GM21381 (cell line): ENCODE measurements at regions not wholly inside any gene's neighbourhood (a gene's known extent, or its start where the extent isn't known, plus 50 kb on each side); places are given as distances from the start of the nearest gene placed in this dataset.
"Not testable (repeated sequence)": the region's sequence is repeated elsewhere in the genome, so short reads cannot be mapped to it uniquely, and the experiment has no call there.

ENCODE experiments used
- ATAC-seq: cut with Tn5 transposase; IDR thresholded peaks from one replicate; pipeline ENCODE4 v1.9.1; 2021; ENCODE audit warnings: mild to moderate bottlenecking, moderate library complexity; ENCODE audit not compliant: unreplicated experiment

DNA sequence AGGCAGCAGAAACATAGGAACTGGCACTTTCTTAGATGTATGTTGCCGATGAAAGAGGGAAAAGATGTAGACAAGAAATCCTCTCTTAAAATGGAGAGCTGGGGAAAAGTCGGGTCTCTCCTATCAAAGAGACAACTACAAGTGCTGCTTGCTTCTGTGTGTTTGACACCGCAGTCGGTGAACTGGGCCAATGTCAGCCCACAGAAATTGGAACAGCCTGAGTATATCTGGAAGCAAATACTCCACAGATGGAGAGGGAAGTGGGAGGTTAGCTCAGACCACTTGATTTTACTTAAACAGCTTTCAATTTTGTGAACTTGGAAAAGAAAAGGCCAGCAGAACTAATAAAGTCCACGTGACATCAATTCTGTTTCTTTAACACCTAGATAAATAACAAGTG lies 230.9 kb upstream of the FAT1 start:
- ATAC-seq, result no peak

DNA sequence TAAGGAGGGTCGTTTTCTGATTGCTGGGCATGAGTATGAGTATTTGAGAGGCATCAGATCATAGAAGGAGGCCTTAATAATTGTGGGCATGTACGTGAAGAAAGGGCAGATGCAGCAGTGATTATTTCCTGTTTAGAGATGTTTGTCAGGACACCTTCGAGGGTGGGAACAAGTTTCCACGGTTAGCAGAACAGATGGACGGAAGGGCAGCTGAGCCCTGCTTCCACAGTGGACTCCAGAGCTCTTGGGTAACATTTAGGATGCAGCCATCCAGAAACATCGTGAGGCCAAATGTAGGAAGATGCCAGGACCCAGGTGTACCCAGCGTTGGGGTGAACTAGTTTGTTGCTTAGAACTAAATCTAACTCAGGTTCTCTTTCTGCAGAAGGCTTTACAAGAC lies 231.3 kb upstream of the FAT1 start:
- ATAC-seq, result no peak

DNA sequence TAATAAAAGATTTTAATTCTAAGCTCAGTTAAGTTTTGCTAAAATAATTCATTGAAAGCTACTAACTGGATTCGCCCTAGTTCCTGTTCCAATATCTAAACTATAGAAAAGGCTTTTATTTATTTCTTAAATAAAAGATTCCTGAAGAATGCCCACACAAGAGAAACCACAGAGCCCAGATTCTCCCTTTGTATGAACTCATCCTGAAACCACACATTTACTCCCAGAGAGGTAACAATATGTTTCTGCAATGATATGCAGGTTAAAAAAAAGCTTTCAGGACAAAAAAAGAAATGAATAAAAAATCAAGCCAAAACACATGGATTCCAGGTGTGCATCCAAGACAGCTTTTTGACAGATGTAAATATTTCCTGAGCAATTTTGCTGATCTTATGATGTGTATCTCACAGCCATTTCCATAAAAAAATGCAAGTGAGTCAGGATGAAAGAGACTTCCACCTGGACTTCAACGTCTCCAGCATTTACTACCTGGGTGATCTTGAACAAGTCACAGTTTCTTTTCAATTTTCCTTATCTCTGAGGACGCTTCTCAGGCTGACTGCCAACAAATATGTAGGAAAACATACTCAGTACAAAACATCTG lies 234.4 kb upstream of the FAT1 start:
- ATAC-seq, result no peak

DNA sequence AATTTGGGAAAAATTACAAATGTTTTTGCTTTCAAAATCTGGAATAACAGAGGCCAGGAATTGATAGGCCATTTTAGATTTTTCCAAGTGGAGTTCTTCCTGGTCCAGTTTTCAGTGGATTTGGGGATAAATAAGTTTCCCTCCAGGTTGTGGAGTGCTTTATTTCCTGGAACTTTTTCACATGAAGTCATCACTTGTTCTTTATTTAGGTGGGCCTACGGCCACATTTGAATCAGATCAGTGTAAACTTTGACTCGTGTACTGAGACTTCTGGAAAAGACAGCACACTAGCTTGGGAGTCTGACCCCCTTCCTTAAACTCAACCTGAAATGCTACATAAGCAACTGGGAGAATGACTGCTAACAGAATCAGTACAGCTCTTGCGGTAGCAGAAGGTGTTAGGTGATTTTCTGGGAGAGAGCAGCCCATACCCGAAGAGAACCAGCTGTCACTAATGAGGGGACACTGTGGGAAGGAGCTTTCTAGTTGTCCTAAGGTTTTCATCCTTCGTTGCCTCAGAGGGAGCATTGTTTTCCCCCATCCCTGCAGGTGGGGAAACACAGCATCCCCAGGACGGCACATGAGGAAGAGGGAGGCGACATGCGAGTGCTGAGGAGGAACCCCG lies 235.2 kb upstream of the FAT1 start:
- ATAC-seq, result no peak

DNA sequence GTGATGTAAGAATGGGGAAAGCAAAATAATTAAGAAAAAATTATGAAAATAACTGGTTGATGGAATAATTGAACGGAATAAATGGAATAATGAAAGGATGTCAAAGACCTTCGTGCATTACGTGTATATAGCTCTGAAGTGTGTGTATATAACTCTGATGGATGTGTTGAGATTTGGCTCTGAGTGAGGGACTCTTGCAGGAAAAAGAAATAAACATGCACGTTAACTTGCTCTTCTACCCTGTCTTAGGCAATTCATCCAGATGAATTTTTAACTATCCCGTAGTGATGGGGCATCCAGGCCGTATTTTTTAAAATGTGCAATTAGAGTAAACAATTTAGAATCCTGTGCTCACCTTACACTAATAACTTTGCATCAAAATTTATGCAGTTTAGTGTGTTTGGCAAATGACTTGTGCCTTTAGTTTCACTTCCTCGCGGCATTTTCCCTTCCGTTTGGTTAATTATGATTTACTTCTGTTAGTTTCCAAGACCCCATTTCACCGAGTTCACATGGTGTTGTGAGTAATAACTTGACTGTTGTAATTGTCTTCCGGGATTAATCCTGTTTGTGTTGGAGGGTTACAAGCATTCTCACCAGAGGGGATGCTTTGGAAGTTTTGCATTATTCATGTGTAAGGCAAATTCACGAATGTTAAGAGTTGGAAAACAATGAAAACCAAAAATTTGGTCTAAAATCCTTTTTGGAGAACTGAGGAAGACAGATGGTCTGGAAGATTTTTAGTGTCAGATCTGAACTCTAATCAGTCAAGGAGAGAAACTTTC lies 256.5 kb upstream of the FAT1 start:
- no peak for ATAC-seq

DNA sequence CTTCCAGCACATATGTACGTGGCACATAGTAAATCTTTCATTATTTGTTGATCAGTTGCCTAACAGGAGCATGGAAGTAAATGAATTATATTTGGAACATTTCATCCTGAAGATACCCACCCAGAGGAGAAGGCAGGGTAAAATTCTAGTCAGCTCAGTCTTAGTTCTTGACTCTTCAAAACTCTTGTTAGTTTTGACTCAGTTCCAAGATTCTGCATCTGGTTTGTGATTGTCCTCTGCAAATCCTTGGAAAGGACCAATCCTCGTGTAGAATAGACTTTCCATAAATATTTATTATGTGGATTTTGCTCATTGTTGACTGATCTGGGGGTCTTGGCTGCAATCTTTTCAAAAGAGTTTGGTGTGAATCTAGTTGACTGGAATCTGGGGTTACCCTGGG lies 257.5 kb upstream of the FAT1 start:
- no peak for ATAC-seq

DNA sequence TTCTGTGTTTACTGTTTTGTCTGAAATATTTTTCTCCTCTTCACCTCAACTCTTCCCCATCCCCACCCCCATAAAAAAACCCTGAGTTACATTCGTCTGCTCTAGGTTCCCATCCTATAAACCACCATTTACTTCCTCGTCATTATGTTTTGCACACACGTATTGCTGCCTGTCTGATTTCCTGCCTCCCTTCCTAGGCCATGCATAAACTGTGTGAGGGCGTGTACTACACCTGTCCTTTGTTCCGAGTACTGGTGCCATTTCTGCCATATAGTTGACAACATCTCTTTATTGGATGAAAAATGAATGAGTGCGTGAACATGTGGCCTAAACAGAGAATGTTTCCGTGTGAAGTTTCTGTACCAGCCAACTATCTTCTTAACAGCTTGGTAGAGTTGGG lies 258.5 kb upstream of the FAT1 start:
- no peak for ATAC-seq

DNA sequence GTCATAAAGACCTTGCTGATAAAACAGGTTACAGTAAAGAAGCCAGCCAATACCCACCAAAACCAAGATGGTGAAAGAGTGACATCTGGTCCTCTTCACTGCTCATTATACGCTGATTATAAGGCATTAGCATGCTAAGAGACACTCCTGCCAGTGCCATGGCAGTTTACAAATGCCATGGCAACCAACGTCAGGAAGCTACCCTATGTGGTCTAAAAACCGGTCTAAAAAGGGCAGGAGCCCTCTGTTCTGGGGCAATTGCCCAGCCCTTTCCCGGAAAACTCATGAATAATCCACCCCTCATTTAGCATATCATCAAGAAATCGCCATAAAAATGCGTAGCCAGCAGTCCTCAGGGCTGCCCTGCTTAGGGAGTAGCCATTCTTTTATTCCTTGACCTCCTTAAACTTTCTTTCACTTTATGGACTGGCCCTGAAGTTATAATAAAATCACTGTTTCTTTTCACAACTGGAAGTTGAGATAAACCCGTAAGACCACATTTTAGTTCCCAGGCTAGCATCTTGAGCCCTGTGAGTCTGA lies 260.5 kb upstream of the FAT1 start:
- ATAC-seq, result no peak

DNA sequence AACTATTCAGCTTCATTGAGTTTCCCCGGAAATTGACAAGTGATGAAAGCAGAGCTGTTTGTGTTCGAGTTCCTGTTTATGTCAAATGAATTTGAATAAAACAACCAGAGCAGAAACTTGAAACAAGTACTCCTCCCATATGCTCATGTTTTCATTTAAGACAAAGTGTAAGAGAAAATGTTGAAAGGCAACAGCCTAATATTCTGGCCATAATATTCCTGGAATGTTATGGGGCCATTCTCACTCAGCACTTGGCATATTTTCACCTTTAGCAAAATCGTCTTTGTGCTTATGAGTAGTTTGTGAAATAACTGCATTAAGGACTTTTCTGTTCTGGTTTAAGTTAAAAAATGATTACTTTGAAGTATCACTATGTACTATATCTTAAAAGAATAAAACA lies 276.0 kb upstream of the FAT1 start:
- no peak for ATAC-seq

DNA sequence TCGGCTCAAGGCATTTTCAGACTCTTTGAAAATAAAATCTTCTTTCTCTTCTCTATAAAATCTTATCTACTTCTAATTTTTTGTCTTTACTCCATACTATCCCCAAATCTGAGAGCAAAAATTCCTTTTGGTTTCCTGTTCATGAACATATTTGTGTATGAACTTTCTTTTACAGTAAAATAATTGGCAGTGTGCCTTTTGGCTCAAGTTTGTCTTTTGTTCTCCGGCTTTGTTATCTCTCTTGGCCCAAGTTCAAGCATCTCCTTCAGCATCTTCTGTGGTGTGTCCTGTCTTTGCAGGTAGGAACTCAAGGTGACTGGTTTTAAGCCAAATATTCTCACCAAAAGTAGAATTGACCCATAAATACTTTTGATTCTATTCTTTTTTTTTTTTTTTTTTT lies 276.6 kb upstream of the FAT1 start:
- ATAC-seq, result no peak

DNA sequence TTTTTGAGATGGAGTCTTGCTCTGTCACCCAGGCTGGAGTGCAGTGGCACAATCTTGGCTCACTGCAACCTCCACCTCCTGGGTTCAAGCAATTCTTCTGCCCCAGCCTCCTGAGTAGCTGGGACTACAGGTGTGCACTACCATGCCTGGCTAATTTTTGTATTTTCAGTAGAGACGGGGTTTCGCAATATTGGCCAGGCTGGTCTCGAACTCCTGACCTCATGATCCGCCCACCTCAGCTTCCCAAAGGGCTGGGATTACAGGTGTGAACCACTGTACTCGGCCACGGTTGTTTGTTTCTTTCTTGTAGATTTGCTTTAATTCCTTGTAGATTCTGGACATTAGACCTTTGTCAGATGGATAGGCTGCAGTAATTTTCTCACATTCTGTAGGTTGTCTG lies 278.5 kb upstream of the FAT1 start:
- ATAC-seq, result not testable (repeated sequence)

DNA sequence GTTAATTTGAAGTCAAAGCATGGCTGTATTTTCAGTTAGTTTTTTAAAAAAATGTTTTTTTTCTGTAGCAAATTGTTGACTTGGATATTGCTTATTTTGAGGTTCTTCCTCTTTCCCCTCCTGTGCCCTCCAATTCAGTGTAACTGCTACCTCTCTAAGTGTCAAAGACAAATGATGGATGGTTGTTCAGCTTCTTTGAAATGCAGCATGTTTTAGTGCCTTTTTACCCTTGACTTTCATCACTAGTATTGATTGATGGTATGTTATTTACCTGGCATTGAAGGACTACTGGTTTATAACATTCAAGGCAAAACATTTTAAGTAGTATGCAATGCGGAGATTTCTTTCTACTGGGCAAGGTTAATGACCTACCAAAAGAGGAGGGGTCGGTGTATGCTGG lies 281.0 kb upstream of the FAT1 start:
- no peak for ATAC-seq

DNA sequence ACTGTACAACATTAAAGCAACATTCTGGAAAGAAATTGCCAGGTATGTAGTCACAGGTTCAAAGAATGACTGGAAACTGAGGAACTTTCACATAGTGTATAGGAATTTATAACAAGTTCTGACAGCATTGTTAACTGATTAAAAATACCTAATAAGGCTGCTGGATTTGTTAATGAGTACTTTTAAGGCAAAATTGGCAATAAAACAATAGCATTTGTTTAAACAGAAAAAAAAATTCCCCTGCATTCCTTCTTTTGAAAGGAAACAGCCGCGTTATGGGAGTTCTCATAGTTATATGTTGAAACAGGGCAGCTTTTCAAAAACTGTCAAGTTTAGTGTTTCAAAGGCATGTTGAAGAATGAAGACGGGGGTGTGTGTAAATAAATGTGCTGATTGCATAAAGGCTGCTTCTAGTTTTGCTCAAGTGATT lies 282.5 kb upstream of the FAT1 start:
- ATAC-seq, result no peak

DNA sequence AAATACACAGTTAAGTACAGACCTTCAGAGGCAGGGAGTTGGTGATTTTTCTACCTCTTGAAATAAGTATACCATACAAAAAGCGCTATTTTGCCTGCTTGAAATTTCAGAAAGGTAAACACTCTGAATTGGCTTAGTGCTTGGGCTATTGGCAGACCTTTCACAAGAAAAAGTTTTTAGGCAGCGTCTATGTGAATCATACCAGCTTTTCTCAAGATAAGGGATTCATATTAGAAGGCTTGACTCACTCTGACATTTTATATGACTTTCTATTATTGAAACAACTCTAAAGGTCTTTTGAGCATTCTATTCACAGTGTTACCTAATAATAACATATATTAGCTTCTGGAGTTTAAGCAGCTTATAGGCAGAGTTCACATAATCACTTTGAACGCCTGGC lies 286.4 kb upstream of the FAT1 start:
- ATAC-seq, result no peak

DNA sequence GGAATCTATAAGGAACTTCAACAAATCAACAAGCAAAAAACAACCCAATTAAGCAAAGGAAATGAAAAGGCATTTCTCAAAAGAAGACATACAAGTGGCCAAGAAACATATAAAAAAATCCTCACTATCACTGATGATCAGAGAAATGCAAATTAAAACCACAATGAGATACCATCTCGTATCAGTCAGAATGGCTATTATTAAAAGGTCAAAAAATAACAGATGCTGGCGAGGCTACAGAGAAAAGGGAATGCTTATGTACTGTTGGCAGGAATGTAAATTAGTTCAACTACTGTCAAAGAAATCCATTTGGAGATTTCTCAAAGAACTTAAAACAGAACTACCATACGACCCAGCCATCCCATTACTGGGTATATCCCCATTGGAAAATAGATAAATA lies 292.4 kb upstream of the FAT1 start:
- no peak for ATAC-seq

DNA sequence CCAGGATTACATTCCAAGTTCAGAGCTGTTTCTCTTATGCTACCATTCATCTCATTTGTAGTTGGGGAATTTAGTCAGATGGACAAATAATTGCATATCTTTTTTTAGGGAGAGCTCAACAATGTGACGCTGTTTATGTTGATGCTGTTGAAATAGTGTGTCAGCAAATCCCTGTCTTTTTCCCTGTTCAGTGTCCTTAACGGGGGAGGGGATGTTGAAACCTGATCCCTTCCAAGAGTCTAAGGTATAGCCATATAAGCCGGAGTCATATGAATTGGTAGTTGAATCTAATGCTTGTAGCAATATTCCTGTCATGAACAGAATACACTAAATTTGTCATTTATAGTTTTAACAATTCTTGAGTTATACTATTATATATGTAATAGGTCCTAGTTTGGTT lies 293.5 kb upstream of the FAT1 start:
- ATAC-seq, result no peak

DNA sequence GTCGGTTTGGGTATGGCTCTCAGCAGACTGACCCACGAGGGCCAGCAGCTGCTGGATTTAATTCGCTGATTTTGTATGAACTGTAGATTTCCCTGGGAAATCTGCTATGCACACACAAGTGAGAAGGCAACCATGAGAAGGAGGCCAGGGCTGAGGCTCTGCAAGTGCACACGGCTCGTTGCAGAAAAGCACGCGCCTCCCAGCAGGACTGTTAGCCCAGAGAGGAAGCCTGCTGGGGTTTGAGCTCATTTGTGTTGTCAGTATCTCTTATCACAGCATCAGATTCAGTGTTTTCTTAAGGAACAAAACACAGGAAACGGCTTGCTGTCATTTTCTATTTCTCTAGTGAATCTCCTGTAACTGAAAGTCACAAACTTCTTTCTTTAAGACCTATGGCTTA lies 296.2 kb upstream of the FAT1 start:
- ATAC-seq, result no peak

DNA sequence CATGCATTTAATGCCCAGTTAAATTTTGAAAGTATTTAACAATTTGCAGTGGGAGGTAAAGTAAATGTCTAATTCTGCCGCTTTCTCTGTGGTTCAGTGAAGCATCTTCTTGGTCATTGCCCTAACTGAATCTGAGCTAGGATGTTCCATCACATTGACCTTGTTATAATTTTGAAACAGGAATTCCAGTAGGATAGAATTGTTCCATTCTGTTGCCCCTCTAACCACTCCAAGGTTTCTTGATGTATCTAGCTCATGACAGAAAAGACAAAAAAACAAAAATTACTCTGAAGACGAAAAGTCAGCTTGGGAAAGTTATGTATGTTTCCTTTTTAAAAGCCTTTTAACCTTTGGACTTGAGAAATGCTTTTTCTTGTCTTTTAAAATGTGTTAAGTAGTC lies 297.0 kb upstream of the FAT1 start:
- ATAC-seq, result no peak

DNA sequence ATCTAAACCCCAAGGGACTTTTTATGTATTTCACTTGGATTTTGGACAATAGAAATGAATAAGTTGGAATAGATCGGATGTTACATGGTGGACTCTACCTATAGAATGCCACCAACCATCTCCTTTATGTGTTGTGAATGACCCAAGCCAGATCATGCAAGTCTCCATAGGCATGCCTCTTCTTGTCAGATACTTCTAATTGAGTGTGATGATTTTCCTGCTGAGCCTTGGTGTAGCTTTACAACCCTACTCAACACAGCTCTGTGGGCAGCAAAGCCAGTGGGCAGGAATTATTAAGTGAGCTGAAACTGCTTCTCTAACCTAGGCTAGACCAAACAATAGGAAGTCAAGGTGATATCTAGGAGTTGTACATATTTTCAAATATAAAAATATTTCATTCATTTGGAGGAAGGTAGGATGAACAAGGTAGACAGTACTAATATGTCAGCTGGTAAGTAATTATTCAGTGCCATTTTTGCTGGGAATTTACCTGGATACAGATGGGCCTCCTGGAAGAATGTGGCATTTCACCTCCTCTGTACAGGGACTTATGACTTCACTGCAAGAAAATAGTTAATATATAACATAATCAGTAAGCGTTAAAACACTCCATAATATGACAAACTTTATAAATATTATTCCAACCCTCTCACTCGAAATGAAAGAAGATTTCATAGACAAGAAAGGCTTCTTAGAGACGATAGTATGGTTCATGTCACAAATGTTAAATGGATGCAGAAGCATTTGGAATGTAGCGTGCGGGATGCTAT lies 298.0 kb upstream of the FAT1 start:
- no peak for ATAC-seq

DNA sequence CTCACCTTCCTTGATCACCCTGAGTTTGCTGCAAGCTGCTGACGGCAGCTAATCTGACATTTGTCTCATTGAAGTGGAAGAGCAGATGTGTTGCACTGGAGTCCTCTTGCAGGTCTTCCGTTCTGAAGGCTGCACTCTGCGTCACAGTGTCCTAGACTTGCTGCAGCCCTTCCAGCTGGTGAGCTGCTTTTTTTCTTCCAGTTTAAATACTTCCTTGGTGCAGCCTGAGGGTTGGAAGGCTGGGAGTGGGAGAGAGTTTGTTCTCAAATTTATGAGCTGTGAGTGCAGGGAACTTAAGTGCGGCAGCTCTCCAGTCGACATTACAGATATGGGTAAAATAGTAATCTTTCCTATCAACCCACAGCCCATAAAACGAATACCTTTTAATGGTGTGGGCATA lies 303.6 kb upstream of the FAT1 start:
- no peak for ATAC-seq

DNA sequence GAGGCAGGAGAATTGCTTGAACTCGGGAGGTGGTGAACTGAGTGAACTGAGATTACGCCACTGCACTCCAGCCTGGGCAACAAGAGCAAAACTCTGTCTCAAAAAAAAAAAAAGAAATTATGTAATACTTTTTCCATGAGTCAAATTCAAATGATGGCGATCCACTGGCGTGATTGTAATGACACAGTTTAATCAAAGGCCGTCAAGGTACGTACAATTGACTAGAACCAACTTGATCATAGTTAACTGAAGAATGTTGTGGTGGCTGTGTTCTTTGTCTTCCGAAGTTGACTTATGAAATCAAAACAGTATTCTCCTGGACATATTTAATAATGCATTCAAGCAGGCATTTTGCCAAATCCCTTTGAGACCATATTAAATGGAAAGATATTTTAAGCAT lies 318.6 kb upstream of the FAT1 start:
- no peak for ATAC-seq
